Nucleus accumbens (tissue), 56 donors: ENCODE measurements at regions not wholly inside any gene's neighbourhood (a gene's known extent, or its start where the extent isn't known, plus 50 kb on each side); places are given as distances from the start of the nearest gene placed in this dataset.
"Not testable (repeated sequence)": the region's sequence is repeated elsewhere in the genome, so short reads cannot be mapped to it uniquely, and the experiment has no call there.

Source experiments
- DNase-seq, 56 donors: peaks; one replicate each; lab custom pipeline; 2025; lab: John Stamatoyannopoulos, UW

GRCh38 chr9:39463696-39464095 lies 108.2 kb downstream of the SPATA31A1 start:
- not testable (repeated sequence) for DNase-seq

DNA sequence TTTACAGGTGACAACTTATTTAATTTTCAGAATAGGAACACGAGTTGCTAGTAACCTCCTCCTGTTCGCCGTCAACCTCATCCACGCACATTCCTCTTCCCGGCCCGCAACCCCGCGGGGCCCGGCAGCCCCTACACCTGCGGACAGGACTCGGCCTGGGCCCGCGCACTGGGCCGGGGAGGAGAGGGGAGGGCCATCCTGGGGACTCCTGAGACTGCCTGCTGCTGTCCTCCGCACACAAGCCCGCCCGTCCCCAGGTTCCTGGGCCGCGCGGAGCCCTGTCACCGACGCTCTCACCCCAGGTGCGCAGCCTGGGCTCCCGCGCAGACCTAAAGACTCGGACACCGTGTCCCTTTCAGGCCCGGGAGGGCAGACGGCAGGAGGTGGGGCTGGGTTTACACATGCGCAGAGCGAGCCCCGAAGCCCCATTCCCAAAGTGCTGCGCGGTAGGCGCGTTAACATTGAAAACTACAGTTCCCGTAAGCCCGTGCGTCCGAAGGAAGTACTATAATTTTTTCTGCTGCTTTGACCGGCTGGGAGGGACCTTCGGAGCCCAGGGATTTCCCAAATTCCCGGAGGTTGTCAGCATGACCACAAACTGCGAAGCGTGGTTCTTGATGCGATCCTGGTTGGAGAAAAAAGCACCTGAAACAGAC lies 108.8 kb downstream of the SPATA31A1 start:
- DNase-seq, result peak in 54 of 56 donors; percentile 26 to 92 (median 76)

- DNase-seq, result not testable (repeated sequence)
Measured at GRCh38 chr9:39474499-39474898, 119.0 kb downstream of the SPATA31A1 start.

GRCh38 chr9:39483073-39483472 lies 127.6 kb downstream of the SPATA31A1 start:
- not testable (repeated sequence) for DNase-seq

GRCh38 chr9:39483880-39484279 lies 128.4 kb downstream of the SPATA31A1 start:
- DNase-seq, result not testable (repeated sequence)

- DNase-seq, result not testable (repeated sequence)
Measured at GRCh38 chr9:39484292-39484691, 128.8 kb downstream of the SPATA31A1 start.

DNA sequence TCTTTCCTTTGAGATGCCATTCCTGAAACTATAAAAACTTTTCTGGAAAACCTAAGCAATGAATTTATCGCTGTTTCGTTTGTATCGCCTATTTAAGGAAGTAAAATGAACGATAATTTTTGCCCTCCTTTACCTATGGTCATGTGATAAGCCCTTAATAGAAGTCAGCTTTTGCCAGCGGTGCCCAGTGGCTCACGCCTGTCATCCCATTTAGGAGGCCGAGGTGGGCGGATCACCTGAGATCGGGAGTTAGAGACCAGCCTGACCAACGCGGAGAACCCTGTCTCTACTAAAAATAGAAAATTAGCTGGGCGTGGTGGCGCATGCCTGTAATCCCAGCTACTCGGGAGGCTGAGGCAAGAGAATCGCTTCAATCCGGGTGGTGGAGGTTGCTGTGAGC lies 132.0 kb downstream of the SPATA31A1 start:
- DNase-seq, result not testable (repeated sequence)

- DNase-seq, result not testable (repeated sequence)
Measured at GRCh38 chr9:39496248-39496647, 140.8 kb downstream of the SPATA31A1 start.

DNA sequence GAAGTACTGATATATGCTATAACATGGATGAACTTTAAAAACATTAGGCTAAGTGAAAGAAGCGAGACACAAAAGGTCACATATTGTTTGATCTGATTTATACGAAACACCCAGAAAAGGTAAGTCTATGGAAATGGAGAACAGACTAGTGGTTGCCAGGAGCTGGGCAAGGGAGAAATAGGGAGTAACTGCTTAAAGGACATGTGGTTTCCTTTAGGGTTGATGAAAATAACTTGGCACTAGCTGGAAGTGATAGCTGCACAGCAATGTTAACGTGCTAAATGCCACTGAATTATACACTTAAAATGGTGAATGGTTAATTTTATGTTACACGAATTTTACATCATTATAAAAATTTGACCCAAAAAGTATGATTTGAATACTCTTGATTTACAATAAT lies 147.7 kb downstream of the SPATA31A1 start:
- not testable (repeated sequence) for DNase-seq

DNA sequence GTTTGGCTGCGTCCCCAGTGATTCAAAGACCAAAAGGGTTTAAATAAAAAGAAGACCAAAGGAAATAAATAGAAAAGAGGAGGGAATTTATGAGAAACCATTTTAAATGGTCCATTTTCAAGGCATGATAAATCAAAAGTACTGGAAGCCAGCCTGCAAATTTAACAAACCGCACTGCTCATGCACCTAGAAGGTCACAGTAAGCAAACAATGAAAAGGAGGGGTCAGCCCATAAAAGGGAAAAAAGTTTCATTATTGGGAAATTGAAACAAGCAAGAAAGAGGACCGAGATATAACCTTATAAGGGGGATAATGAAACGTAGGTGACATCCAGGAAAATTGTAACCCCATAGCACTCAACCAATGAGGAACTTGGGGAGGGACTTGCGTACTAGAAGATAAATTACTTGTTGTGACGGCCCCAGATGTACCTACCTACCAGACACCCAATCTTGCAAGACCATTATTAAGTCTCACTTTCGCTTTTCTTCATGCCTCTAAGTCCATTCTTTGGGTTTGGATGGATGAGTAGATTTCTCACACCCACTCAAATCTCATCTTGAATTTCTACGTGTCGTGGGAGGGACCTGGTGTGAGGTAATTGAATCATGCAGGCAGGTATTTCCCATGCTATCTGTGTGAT lies 172.0 kb downstream of the SPATA31A1 start:
- not testable (repeated sequence) for DNase-seq

DNA sequence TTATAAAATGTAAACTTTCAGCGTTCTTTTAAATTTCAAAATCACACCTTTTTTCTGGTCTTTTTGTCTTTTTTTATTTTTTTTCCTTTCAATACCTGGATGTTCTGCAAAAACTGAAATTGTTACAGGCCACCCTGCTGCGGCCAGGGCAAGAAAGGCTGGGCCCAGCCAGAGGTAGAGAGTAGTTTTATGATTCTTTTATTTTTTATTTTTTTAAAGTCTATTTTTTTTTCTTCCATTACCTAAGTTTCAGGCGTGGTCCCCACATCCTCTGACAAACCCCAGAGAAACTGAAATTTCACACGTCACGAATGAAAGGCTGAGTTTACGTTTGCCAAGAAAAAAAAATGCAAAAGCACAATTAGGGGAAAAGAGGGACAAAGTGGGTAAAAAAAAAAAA lies 177.1 kb downstream of the SPATA31A1 start:
- DNase-seq, result not testable (repeated sequence)

- not testable (repeated sequence) for DNase-seq
Measured at GRCh38 chr9:39533001-39533762, 177.7 kb downstream of the SPATA31A1 start.

- not testable (repeated sequence) for DNase-seq
Measured at GRCh38 chr9:39533763-39534548, 178.5 kb downstream of the SPATA31A1 start.

DNA sequence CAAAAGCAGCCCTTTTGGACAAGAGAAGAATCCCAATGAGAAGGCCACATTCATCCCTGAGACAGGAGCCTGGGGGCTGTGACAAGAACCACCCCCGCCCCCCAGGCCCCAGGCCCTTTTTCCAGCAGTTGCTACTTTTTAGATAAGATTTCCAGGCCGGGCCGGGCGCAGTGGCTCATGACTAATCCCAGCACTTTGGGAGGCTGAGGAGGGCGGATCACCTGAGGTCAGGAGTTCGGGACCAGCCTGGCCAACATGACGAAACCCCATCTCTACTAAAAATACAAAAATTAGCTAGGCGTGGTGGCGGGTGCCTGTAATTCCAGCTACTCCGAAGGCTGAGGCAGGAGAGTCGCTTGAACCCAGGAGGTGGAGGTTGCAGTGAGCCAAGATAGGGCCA lies 179.4 kb downstream of the SPATA31A1 start:
- not testable (repeated sequence) for DNase-seq

DNA sequence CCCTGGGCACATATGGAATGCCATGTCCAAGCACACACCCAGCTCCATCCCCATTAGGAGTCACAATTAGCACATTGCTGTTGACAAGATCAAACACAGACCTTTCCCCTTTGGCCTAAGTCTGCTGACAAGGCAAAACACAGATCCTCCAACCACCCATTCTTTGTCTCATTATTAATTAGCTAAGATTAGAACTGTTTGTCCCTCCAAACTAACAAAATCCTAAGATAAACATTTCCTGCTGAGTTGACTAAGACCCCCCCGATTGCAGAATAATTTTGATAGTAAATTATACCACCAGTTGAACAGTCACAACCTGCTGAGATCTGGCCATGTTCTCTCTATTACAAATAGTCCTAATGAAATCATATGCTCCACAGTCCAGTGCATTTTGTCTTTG lies 186.7 kb downstream of the SPATA31A1 start:
- not testable (repeated sequence) for DNase-seq

DNA sequence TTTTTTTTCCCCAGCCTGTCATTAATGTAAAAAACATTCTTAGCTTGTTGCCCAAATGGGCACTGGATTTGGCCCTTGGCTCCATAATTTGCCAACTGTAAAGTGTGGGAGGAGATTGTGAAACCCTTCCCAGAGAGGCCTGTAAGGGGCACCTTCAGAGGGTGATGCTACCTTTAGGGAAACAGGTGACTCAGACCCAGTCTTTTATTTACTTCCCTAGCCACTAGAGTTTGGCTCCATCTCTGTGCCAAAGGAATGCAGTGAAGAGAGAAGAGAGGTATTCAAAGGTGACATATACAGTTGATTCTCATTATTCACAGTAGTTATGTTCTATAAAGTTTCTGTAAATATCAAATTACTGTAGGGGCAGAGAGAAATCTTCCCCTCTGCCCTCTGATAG lies 189.6 kb downstream of the SPATA31A1 start:
- not testable (repeated sequence) for DNase-seq

DNA sequence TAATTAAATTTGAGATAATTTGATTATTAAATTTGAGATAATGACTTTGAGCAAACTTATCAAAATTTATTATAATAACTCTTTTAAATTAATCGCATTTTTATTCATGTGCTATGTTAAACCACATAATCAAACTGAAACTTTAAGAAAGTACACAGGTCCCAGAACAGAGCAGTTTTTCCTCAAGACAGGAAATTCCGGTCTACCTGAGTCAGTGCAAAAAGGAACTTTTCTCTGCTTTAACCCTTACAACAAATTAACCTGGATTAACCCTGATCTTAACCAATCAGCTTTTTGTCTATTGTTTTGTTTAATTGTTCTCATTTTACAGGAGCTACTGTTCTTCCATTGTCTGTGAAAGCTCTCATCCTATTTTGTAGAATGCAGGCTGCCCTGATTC lies 195.1 kb downstream of the SPATA31A1 start:
- not testable (repeated sequence) for DNase-seq

- not testable (repeated sequence) for DNase-seq
Measured at GRCh38 chr9:39551544-39551943, 196.1 kb downstream of the SPATA31A1 start.

DNA sequence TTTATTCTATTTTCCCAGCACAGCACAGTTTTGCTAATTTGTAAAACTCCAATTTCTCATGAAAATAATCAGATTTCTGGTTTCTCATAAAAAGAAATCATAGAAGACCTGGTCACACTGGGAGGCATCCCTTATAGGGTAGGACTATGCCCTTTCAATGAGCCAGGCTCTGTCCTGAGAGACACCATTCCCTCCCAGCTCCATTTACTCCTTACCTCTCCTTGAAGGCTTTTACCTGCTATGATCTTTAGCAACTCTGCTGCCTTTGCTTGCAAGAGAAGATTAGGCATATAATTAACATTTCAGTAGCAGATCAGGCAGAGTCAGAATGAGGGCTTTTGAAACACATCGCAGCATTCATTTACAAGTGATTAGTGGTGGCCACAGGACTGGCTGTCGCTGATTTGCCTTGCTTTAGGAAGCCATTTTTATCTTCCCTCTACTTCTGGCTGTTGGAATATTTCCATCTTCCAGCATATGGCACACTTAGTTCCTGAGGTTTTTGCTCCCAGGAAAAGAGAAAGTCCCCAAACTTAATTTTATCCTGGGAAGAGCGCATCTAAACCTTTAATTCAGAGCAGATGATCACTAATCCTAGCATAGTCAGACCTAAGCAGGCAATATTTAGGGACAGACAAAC lies 196.9 kb downstream of the SPATA31A1 start:
- not testable (repeated sequence) for DNase-seq

GRCh38 chr9:39554352-39554751 lies 198.9 kb downstream of the SPATA31A1 start:
- not testable (repeated sequence) for DNase-seq
